GM21723 (cell line): ENCODE measurements at regions not wholly inside any gene's neighbourhood (a gene's known extent, or its start where the extent isn't known, plus 50 kb on each side); places are given as distances from the start of the nearest gene placed in this dataset.

Experiments used
- ATAC-seq: cut with Tn5 transposase; IDR thresholded peaks from one replicate; pipeline ENCODE4 v1.9.1; 2021; ENCODE audit warnings: mild to moderate bottlenecking, moderate library complexity; ENCODE audit not compliant: unreplicated experiment

- ATAC-seq, result no peak
Observed at GRCh38 chrX:114332766-114333165, 251.1 kb upstream of the HTR2C start.

GRCh38 chrX:114334473-114334982 is 249.4 kb upstream of the HTR2C start:
- ATAC-seq, result no peak

GRCh38 chrX:114338870-114339269 is 245.0 kb upstream of the HTR2C start:
- ATAC-seq, result no peak

- peak; percentile 94 for ATAC-seq
Observed at GRCh38 chrX:114344756-114345349, 239.0 kb upstream of the HTR2C start.

- ATAC-seq, result no peak
Observed at GRCh38 chrX:114361076-114361725, 222.7 kb upstream of the HTR2C start.

- ATAC-seq, result no peak
Observed at GRCh38 chrX:114363346-114363745, 220.5 kb upstream of the HTR2C start.

- ATAC-seq, result no peak
Observed at GRCh38 chrX:114365065-114365834, 218.6 kb upstream of the HTR2C start.

GRCh38 chrX:114372937-114373336 is 210.9 kb upstream of the HTR2C start:
- no peak for ATAC-seq

- no peak for ATAC-seq
Observed at GRCh38 chrX:114390251-114390796, 193.6 kb upstream of the HTR2C start.
